A549 (cell line): ENCODE measurements at regions not wholly inside any gene's neighbourhood (a gene's known extent, or its start where the extent isn't known, plus 50 kb on each side); places are given as distances from the start of the nearest gene placed in this dataset.

Source experiments
- CHD2 ChIP-seq: fragments of 150-350 bp; IDR thresholded peaks from 2 replicates; pipeline ENCODE4 v1.6.1; 2014; ENCODE audit warnings: low read length; ENCODE audit not compliant: partially characterized antibody
- EP300 ChIP-seq, 2 experiments: fragments of >200 bp; sonication (Bioruptor Twin); formaldehyde crosslinking; IDR thresholded peaks; 2 replicates in 1 of 2; 3 replicates in 1 of 2; pipeline ENCODE4 v1.6.1; 2016 to 2017
- HDAC2 ChIP-seq: fragments of 200-600 bp; sonication (generic); IDR thresholded peaks from 2 replicates; pipeline ENCODE4 v1.6.1; 2016
- HOXA7 ChIP-seq: fragments of 250-450 bp; sonication (Bioruptor Pico); IDR thresholded peaks from 2 replicates; pipeline ENCODE4 v1.5.0; 2020; ENCODE audit warnings: mild to moderate bottlenecking, moderate library complexity
- MAZ ChIP-seq: fragments of 150-350 bp; IDR thresholded peaks from 2 replicates; pipeline ENCODE4 v1.6.1; 2014; ENCODE audit warnings: antibody characterized with exemption, low read depth, low read length, borderline replicate concordance
- POLR2A ChIP-seq: IDR thresholded peaks from 2 replicates; pipeline ENCODE4 v1.6.1; 2012; ENCODE audit warnings: mild to moderate bottlenecking, low read length
- RCOR1 ChIP-seq: fragments of 150-350 bp; IDR thresholded peaks from 2 replicates; pipeline ENCODE4 v1.6.1; 2014; ENCODE audit warnings: antibody characterized with exemption, low read length, low read depth
- ZSCAN20 ChIP-seq: fragments of 250-450 bp; sonication (Bioruptor Pico); IDR thresholded peaks from 2 replicates; pipeline ENCODE4 v1.8.0; 2022; ENCODE audit warnings: mild to moderate bottlenecking, moderate library complexity
- TF ChIP-seq, protein P1 (sequence below): fragments of >200 bp; sonication (Bioruptor Twin); formaldehyde crosslinking; IDR thresholded peaks from 3 replicates; pipeline ENCODE4 v1.5.1; 2016
- TF ChIP-seq, protein P2 (sequence below): fragments of 200-600 bp; sonication (generic); IDR thresholded peaks from 2 replicates; pipeline ENCODE4 v1.6.1; 2016; ENCODE audit warnings: antibody characterized with exemption, mild to moderate bottlenecking, moderate library complexity

DNA sequence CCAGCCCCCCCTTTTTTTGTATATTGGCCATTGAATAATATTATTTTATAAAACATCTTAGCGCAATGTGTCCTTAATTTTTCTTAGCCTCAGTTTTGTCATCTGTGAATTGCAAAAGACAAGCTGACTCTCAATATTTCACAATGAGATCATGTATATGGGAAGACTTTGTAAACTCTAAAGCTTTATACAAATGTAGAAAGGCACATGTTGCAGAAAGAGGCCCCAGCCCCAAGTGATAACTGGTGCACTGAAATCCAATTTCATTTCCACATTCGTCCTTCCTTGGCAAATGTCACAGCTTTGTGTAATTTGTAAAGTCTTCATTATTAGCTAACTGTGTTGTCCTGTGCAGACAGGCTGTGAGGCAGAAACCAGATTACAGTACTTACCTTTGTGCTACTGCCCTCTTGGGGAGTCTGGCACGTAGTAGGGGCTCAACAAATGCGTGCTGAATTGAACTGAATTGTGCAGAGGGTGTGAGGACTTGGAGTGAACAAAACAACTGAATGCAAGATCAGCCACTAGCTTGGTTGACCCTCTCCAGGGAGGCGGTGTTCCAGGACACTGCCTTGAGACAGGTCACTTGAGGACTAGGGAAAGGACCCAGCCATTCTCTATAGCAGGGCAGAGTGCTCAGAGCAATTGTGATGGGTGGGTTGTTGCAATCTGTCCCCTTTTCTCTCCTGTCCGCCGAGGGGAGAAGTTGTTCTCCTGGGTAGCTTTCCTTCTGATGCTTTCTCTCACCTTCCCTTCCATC is 74.6 kb downstream of the LMO4 start:
- TF ChIP-seq, protein P1, sequence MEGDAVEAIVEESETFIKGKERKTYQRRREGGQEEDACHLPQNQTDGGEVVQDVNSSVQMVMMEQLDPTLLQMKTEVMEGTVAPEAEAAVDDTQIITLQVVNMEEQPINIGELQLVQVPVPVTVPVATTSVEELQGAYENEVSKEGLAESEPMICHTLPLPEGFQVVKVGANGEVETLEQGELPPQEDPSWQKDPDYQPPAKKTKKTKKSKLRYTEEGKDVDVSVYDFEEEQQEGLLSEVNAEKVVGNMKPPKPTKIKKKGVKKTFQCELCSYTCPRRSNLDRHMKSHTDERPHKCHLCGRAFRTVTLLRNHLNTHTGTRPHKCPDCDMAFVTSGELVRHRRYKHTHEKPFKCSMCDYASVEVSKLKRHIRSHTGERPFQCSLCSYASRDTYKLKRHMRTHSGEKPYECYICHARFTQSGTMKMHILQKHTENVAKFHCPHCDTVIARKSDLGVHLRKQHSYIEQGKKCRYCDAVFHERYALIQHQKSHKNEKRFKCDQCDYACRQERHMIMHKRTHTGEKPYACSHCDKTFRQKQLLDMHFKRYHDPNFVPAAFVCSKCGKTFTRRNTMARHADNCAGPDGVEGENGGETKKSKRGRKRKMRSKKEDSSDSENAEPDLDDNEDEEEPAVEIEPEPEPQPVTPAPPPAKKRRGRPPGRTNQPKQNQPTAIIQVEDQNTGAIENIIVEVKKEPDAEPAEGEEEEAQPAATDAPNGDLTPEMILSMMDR, result no peak
- TF ChIP-seq HOXA7 (CRISPR knock-in tag) (no peak), EP300 (IDR thresholded peaks at IDR 0.05) (no peak), POLR2A (no peak), MAZ (no peak), HDAC2 (no peak), RCOR1 (no peak), ZSCAN20 (CRISPR knock-in tag) (no peak), CHD2 (no peak)
- TF ChIP-seq, protein P2, sequence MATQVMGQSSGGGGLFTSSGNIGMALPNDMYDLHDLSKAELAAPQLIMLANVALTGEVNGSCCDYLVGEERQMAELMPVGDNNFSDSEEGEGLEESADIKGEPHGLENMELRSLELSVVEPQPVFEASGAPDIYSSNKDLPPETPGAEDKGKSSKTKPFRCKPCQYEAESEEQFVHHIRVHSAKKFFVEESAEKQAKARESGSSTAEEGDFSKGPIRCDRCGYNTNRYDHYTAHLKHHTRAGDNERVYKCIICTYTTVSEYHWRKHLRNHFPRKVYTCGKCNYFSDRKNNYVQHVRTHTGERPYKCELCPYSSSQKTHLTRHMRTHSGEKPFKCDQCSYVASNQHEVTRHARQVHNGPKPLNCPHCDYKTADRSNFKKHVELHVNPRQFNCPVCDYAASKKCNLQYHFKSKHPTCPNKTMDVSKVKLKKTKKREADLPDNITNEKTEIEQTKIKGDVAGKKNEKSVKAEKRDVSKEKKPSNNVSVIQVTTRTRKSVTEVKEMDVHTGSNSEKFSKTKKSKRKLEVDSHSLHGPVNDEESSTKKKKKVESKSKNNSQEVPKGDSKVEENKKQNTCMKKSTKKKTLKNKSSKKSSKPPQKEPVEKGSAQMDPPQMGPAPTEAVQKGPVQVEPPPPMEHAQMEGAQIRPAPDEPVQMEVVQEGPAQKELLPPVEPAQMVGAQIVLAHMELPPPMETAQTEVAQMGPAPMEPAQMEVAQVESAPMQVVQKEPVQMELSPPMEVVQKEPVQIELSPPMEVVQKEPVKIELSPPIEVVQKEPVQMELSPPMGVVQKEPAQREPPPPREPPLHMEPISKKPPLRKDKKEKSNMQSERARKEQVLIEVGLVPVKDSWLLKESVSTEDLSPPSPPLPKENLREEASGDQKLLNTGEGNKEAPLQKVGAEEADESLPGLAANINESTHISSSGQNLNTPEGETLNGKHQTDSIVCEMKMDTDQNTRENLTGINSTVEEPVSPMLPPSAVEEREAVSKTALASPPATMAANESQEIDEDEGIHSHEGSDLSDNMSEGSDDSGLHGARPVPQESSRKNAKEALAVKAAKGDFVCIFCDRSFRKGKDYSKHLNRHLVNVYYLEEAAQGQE, result no peak
